NOMO-1 (cell line): ENCODE measurements at regions not wholly inside any gene's neighbourhood (a gene's known extent, or its start where the extent isn't known, plus 50 kb on each side); places are given as distances from the start of the nearest gene placed in this dataset.
A peak's percentile ranks its signal among the peaks of the same experiment; 100 is the strongest.
"Not testable (repeated sequence)": the region's sequence is repeated elsewhere in the genome, so short reads cannot be mapped to it uniquely, and the experiment has no call there.

ENCODE experiments used
- DNase-seq, 2 experiments: peaks; one replicate each; lab custom pipeline; 2025; ENCODE audit not compliant: unreplicated experiment in 2 of 2; lab: John Stamatoyannopoulos, UW

DNA sequence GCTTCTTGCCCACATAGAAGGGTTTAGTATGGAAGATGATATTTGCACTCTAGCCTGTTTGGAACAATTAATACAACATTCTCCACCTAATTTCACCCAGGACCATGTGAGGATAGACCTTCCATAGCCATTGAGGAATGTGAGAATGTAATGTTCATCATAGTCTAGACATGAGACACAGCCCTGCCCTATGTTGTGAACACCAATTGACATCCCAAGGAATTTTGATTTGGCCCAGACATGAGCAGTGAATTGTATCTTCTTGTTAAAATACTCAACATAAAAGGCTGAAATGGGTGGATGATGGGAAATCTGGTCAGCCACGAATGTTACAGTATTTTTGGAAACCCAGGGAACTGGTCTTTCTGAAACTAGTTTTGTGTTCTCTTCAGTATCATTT is 892.3 kb upstream of the CHORDC1 start:
- DNase-seq, result no peak

DNA sequence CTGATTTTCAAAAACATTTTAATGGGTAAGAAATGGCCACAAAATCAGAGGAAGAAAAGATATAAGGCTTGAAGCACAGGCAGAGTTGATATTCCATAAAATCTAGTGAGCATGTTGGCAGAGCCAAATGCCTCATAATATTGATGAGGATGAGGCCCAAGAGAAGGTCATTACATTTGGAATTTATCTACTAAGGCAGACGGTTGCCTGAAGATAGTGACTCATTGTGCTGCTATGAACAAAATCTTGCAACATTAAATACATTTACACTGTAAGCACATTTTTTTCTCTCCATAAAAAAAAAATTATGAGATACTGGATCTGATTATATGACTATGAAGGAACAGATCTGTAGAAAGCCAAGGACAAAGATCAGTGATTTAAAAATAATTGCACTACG is 881.4 kb upstream of the CHORDC1 start:
- no peak for DNase-seq

DNA sequence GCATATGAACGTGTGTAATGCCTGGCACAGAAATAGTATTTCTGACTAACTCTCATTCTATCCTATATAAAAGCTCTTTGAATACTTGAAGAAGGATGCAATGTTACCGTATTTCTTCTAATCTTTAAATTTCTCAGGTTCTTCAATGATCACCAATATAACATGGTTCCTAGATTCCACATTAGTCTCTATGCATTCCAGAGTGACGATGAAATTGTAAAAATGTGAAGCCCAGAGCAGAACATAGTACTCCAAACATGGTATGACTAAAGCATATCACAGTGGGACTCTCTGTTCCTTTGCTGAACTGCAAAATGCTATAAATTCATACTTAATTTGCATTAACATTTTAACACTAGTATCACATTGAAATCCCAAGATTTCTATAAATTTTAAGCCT is 877.6 kb upstream of the CHORDC1 start:
- DNase-seq, result no peak

DNA sequence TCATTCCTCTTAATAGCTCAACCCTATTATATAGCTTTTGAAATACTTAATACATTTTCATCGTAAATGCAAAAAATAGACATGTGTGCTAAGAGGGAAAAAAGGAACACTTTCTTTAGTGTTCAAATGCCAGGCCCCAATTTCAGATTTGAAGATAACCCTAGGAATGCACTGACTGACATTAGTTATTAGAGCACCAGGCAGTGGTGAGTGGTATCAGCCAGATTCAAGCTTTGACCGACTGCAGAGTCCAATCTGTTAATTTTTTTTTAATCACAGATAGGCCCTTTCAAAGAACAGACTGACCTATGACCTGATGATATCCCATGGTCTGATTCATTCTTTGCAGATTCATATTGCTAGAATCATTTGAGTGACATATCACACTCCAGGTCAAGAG is 874.2 kb upstream of the CHORDC1 start:
- no peak for DNase-seq

DNA sequence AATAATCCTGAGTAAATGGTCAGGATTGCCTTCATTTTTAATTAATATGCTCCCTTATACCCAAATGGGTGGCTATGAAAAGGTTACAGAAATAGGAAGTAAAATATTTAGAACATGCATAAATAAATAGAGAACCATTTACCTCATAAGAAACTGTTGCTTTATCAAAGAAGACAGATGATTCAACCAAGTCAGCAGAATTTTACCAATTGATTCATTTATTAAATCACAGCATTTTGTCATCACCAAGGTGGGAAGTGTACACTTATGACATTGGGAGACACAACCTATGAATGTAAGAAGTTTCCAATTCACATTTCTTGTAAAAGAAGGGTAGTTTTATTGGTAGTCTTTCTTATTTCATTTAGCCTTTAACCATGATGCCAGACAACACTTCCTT is 870.3 kb upstream of the CHORDC1 start:
- DNase-seq, result no peak

DNA sequence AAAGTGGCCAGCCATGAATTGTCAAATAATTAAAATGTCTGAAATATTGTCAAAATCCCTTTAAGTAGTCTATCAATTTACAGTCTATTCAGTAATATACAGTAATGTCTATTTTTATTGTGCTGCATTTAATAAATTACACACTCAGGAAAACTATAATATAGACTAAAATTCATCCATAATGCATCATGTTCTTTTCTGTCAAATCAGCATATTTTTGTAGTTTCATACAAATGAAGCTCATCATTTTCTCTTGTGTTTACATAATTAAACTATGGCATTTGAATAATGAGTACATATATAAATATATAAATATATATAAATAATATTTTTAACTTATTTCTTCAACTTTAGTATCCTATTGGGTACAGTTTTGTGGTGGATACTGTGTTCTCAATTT is 868.7 kb upstream of the CHORDC1 start:
- DNase-seq, result no peak

DNA sequence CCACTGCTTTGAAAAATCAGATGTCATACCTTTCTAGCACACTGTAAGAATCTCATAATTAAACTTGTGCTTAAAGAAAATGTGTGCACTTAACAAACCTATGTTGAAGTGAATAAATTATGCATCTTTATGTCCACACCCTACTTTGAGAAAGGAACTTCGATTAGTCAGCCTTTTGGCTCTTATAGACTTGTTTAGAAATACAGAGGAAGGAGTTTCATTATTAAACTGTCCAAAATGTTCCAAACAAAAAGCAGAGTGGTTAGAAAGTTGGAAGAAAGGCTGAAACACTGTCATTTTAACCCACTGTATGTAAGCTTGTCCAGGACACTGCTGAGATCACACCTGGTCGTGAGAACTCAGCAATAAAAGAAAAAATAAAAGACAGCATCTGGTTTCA is 863.2 kb upstream of the CHORDC1 start:
- no peak for DNase-seq

DNA sequence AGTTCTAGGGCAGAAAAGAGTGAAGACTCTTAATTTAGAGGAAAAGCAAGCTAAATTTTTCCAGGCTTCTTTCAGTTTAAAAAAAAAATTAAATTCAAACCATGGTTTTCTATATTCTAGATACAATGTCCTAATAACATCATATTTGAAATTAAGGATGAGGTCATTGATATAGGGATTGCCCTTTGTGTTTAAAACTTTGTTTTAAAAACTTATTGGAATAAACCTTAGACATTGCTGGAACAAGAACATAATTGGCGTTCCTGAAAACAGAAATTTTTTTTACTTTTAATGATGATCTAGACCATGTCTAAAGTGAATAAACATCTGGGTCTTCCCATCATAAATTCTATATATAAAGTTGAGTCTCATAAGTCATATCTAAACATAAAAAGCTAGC is 859.4 kb upstream of the CHORDC1 start:
- no peak for DNase-seq

DNA sequence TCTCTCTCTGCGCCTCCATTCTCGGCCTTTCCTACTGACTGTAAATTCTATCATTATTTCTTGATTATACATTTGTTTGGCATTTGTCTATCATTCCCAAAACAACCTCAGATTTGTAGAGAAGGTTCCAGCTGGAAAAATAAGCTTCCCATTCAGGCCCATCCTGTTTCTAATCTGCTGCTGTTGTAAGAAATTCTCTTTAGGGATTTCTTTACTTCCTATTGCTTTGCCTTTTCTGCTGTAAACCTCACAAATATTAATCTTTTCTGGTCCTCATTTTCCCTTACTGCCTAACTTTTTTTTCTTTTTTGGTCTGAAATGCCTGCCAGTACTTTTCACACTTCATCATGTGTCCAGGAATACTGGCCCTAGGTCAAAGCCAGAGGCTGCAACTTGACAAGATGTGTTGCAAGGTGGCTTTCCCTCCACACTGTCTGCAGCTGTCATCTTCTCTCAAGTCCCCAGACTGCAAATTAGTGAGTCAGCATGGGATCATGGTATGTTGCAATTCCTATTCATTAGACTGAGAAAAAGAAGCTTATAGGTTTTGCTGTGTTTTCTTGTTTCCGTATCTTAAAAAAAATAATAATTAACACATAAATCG is 858.7 kb upstream of the CHORDC1 start:
- DNase-seq, result peak; percentile 55 to 89

DNA sequence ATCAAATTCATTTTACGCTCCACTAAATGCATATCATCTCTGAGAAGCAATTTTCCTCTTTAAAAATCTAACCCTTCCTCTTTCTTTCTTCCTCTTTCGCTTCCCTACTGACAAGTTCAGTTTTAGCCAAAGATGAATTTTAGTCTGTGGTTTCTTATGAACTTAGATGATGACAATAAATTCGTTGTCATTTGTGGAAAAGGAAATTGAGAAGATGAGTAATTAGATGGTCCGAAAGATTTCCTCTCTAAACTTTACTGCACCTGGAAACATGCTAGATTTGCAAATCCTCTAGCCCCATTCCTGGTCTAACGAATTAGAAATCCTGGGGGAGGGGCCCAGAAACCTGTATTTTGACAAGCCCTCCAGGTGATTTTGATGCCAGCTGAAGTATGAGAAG is 855.4 kb upstream of the CHORDC1 start:
- peak; percentile 43 to 94 for DNase-seq

DNA sequence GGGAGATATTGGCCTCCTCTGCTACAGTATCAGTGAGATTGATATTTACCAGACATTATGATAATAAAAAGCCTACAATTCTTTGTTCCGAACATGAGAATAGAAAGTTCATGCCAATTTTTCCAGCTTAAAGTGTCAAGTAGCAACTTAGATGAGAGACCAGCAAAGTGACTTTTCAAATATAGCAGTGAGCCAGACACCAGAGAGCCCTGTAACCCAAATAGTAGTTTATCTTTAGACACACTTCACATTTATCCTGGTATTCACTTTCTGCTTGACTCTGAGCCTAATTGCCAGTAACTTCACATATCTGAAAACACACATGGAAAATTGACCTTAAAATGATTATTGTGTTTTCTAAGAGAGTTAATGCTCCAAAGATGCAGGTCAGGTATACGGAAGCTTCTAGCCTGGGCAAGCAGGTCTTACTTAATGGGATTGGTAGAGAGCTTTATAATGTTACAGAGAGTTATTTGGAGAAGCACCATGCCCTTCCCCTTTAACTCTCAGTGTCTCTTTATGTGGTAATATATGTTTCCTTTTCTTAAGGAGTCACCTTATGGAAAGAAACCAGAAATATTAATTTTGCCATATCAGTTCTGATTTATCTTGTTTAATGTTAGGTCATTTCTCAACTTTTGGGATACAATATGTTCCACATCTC is 852.3 kb upstream of the CHORDC1 start:
- no peak for DNase-seq

DNA sequence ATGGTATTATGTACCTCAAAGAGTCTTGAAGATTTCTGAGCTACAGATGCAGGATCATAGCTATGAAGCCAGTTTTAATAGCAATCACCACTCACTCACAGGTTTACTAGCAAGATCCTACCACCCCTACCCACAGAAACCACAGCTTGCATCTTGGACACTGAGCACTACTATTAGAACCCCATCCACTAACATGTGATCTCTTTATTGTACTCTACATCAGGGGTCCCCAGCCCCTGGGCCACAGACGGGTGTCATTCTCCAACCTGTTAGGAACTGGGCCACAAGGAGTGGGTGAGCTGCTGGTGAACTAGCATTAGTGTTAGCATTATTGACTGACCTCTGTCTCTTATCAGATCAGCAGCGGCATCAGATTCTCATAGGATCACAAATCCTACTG is 844.8 kb upstream of the CHORDC1 start:
- DNase-seq, result no peak

DNA sequence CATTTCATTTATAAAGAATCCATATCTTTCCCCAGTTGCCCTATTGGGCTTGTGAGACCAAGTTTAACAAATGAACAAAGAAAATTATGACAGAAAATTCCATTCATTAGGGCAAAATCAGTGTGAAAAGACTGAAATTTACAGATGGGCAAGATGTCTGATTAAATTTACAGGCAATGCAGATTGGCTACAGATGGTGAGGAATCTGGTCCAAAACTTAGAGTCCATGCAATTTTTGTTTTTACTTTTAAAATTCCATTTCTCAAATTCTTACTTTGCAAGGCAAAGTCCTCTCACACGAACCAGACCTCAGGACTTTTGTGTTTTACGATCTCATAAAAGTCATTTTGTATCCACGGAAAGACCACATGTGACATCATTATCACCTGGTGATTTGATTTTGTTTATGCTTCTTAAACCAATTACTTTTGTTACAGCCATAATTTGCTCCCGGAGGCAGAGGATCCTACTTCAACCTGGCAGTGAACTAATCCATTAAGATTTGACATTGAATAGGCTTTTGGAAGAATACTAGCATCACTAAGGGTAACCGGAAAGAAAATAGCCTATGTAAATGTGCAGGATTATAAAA is 843.7 kb upstream of the CHORDC1 start:
- DNase-seq, result no peak

DNA sequence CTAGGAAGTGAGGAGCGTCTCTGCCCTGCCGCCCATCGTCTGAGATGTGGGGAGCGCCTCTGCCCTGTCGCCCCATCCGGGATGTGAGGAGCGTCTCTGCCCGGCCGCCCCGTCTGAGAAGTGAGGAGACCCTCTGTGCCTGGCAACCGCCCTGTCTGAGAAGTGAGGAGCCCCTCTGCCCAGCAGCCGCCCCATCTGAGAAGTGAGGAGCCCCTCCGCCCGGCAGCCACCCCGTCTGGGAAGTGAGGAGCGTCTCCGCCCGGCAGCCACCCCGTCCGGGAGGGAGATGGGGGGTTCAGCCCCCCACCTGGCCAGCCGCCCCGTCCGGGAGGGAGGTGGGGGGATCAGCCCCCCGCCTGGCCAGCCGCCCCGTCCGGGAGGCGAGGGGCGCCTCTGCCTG is 840.5 kb upstream of the CHORDC1 start:
- not testable (repeated sequence) for DNase-seq

DNA sequence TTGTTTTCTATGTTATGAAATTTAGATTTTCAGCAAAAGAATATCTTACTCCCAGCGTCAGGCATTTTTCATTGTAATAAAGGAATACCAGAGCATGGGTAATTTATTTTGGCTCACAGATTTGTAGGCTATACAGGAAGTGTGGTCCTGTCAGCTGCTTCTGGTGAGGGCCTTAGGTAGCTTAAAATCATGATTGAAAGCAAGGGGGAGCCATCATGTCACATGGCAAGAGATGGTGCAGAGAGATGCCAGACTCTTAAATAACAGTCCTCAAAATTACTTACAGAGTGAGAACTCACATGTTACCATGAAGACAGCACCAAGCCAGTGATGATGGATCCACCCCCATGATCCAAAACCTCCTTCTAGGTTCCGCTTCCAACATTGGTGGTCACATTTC is 825.0 kb upstream of the CHORDC1 start:
- DNase-seq, result no peak

DNA sequence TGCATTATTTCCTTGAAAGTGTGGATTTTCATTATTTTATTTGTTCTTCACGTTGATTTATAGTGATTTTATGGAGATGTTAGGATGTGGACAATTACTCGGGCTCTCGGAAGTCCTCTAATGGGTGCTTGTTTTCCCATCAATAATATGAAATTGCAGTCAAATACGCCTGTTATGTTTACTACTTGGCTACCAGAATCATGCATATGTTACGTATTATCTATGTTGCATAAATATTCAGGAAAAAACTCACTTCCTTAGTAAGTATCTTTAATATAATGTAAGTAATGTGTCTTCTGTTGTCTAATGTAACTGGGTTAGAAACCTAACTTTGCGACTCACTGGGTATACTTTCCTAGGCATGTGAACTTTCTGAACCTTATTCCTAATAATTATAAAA is 823.4 kb upstream of the CHORDC1 start:
- no peak for DNase-seq

DNA sequence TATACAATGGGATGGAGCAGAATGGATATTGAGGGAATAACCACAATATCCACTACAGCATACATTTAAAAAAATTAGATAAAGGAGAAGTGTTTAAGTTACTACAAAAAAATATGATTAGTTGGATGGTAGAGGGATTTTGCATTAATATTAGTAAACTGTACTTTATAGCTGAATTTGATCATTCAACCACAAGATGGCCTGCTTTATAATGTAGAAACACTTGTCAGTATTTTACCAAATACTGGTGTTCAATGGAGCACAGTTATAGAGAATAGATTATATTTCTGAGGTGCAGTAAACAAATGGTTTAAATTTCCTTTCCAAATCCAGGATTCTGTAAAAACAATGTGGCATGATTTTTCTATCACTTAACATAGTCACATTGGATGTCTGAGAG is 818.8 kb upstream of the CHORDC1 start:
- no peak for DNase-seq

DNA sequence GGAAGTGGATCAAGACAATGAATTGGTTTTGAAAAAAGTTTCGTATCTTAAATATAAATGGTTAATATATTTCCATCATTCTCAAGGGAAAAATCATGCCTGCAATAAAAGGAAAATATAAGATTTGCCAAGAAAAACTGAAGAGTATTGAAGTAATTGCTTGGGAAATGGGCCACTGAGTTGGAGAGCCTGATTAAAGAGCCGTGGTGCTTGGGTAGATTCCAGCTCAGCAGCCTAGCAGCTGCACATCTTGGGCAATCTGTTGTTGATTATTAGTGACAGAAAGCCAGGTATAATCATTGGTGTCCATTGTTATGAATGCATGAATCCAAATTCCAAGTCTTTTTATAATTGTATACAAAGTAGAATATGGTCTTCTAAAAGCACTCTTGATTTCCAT is 800.9 kb upstream of the CHORDC1 start:
- DNase-seq, result no peak

DNA sequence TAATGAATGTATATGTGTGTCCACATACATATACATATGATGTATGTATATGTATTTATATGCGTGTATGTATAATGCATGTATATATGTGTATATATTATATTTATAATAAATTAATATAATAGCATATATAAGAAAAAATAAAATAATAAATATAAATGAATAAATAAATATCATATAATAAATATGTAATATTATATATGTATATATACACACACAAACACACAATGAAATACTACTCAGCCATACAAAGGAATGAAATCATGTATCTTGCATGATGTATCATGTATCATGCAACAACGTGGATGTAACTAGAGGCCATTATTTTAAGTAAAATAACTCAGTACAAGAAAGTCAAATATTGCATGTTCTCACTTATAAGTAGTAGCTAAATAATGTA is 788.7 kb upstream of the CHORDC1 start:
- no peak for DNase-seq

DNA sequence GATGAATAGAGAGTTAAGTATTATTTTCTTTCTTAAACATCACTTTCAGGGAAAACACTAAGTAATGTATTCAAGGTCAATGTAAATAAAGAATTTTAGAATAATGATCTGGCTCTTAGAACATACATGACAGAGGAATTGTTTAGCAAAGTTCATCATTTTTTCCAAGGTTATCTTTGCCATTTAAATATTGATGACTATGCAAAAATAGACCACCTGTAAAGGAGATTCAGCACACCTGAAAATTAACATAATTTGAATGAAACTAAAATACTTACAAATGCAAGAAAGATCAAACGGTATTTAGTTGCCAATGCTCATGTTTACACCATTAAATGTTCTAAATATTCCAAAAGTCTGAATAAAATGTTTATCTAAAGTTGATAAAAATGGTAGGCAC is 782.6 kb upstream of the CHORDC1 start:
- DNase-seq, result no peak

DNA sequence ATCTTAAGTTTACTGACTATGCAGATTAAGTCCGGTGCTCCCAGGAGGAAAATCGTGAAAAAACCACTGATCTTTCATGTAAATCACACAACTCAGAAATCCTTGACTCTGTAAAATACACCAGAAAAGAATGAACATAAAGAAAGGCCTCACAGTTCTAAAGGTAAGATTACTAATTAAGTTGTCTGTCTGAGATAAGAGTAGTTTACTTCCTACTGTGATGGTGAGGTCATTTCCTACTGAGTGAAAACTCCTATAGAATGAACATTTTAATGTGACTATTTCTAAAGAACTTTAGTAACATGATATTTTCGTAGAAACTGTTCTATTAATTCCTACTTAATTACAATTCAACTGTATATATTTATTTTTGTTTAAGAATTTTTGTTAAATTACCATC is 774.4 kb upstream of the CHORDC1 start:
- no peak for DNase-seq

DNA sequence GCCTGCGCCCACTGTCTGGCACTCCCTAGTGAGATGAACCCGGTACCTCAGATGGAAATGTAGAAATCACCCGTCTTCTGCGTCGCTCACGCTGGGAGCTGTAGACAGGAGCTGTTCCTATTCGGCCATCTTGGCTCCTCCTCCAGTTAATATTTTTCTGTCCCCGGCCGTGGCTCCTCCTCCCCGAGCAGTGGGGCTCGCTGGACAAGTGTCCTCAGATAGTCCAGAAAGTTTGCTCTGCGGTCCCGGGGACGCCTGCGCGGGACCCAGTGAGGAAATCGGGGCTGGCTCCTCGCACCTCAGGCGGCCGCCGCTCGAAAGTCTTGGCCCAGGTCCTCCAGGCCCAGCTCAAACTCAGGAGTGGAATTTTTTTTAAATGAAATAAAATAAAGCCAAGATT is 749.3 kb upstream of the CHORDC1 start:
- DNase-seq, result not testable (repeated sequence)

DNA sequence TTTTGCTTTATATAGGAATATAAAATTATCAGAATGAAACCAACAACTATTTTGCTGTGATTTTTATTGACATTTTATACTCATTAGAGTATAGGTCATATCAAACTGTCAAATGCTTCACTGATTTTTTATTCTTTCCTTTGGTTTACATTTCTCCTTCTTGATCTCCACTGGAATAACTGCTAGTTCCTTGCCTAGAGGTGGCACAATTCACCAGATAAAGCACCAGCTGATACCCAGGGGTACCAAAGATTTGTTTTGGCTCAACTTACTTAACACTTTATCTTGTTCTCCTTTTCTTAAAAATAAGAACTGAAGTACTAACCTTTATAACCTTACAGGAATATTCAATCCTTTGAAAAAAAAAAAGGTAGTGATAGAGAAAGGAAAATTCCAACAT is 725.1 kb upstream of the CHORDC1 start:
- DNase-seq, result no peak
